ENCODE measurements at regions not wholly inside any gene's neighbourhood (a gene's known extent, or its start where the extent isn't known, plus 50 kb on each side); places are given as distances from the start of the nearest gene placed in this dataset.

DNA sequence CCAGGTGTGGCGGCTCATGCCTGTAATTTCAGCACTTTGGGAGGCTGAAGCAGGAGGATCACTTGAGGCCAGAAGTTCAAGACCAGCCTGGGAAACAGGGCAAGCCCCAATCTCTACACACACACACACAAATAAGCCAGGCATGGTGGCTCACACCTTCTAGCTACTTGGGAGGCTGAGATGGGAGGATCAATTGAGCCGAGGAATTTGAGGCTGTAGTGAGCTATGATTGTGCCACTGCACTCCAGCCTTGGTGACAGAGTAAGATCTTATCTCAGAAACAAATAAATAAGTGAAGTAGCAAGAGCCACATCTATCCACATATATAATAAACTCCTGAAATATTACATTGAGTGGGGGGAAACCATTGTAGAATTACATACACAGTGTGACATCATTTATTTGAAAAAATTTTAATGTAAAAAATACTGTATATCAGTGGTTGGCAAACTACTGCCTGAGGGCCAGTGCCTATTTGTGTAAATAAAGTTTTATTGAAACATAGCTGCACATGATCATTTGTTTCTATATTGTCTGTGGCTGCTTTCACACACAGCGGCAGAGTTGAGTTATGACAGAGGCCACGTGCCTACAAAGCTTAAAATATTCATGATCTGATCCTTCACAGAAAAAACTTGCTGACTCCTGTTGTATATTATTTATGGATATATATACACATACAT lies 54.7 kb upstream of the ARHGEF7 start:
- TF ChIP-seq, protein P1, sequence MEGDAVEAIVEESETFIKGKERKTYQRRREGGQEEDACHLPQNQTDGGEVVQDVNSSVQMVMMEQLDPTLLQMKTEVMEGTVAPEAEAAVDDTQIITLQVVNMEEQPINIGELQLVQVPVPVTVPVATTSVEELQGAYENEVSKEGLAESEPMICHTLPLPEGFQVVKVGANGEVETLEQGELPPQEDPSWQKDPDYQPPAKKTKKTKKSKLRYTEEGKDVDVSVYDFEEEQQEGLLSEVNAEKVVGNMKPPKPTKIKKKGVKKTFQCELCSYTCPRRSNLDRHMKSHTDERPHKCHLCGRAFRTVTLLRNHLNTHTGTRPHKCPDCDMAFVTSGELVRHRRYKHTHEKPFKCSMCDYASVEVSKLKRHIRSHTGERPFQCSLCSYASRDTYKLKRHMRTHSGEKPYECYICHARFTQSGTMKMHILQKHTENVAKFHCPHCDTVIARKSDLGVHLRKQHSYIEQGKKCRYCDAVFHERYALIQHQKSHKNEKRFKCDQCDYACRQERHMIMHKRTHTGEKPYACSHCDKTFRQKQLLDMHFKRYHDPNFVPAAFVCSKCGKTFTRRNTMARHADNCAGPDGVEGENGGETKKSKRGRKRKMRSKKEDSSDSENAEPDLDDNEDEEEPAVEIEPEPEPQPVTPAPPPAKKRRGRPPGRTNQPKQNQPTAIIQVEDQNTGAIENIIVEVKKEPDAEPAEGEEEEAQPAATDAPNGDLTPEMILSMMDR (IDR thresholded peaks at IDR 0.05; ENCODE audit: low read depth, low read length, missing input control): no peak
- TF ChIP-seq GABPA (IDR thresholded peaks at IDR 0.05 in 1 of 2, conservative IDR thresholded peaks at IDR 0.05 in 1 of 2) (no peak), YY1 (IDR thresholded peaks at IDR 0.05) (no peak), TAF1 (conservative IDR thresholded peaks at IDR 0.05) (no peak), RAD21 (IDR thresholded peaks at IDR 0.05) (no peak), SP1 (IDR thresholded peaks at IDR 0.05) (no peak), NR2F2 (IDR thresholded peaks at IDR 0.05) (no peak), JUND (IDR thresholded peaks at IDR 0.05) (no peak)
- TF ChIP-seq, protein P2, sequence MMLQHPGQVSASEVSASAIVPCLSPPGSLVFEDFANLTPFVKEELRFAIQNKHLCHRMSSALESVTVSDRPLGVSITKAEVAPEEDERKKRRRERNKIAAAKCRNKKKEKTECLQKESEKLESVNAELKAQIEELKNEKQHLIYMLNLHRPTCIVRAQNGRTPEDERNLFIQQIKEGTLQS (IDR thresholded peaks at IDR 0.05): no peak
- TF ChIP-seq, protein P3, sequence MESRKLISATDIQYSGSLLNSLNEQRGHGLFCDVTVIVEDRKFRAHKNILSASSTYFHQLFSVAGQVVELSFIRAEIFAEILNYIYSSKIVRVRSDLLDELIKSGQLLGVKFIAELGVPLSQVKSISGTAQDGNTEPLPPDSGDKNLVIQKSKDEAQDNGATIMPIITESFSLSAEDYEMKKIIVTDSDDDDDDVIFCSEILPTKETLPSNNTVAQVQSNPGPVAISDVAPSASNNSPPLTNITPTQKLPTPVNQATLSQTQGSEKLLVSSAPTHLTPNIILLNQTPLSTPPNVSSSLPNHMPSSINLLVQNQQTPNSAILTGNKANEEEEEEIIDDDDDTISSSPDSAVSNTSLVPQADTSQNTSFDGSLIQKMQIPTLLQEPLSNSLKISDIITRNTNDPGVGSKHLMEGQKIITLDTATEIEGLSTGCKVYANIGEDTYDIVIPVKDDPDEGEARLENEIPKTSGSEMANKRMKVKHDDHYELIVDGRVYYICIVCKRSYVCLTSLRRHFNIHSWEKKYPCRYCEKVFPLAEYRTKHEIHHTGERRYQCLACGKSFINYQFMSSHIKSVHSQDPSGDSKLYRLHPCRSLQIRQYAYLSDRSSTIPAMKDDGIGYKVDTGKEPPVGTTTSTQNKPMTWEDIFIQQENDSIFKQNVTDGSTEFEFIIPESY (IDR thresholded peaks at IDR 0.05): no peak
- TF ChIP-seq, protein P4, sequence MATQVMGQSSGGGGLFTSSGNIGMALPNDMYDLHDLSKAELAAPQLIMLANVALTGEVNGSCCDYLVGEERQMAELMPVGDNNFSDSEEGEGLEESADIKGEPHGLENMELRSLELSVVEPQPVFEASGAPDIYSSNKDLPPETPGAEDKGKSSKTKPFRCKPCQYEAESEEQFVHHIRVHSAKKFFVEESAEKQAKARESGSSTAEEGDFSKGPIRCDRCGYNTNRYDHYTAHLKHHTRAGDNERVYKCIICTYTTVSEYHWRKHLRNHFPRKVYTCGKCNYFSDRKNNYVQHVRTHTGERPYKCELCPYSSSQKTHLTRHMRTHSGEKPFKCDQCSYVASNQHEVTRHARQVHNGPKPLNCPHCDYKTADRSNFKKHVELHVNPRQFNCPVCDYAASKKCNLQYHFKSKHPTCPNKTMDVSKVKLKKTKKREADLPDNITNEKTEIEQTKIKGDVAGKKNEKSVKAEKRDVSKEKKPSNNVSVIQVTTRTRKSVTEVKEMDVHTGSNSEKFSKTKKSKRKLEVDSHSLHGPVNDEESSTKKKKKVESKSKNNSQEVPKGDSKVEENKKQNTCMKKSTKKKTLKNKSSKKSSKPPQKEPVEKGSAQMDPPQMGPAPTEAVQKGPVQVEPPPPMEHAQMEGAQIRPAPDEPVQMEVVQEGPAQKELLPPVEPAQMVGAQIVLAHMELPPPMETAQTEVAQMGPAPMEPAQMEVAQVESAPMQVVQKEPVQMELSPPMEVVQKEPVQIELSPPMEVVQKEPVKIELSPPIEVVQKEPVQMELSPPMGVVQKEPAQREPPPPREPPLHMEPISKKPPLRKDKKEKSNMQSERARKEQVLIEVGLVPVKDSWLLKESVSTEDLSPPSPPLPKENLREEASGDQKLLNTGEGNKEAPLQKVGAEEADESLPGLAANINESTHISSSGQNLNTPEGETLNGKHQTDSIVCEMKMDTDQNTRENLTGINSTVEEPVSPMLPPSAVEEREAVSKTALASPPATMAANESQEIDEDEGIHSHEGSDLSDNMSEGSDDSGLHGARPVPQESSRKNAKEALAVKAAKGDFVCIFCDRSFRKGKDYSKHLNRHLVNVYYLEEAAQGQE (IDR thresholded peaks at IDR 0.05): no peak
- TF ChIP-seq, protein P5, sequence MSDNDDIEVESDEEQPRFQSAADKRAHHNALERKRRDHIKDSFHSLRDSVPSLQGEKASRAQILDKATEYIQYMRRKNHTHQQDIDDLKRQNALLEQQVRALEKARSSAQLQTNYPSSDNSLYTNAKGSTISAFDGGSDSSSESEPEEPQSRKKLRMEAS (IDR thresholded peaks at IDR 0.05): no peak

Data from liver (tissue), 3 donors.